Cardiac muscle cell (in vitro differentiated cells and primary cell): ENCODE measurements at regions not wholly inside any gene's neighbourhood (a gene's known extent, or its start where the extent isn't known, plus 50 kb on each side); places are given as distances from the start of the nearest gene placed in this dataset.

Source experiments
- DNase-seq, 2 donors: peaks; one replicate each; pipeline versions ENCODE4 v3.0.0 to v3.0.0-alpha.2; 2010 to 2017; ENCODE audit warnings: low read depth in 1 of 2, low spot score in 1 of 2
- H3K27ac ChIP-seq: fragments of 200-600 bp; sonication (generic); 2 replicates; pipeline ENCODE4 v1.5.1; 2016
- H3K27me3 ChIP-seq: fragments of 200-600 bp; sonication (generic); 2 replicates; pipeline ENCODE4 v1.6.0; 2016; ENCODE audit warnings: control low read depth
- H3K36me3 ChIP-seq: fragments of 200-600 bp; sonication (generic); 2 replicates; pipeline ENCODE4 v1.5.1; 2016; ENCODE audit warnings: control low read depth
- H3K4me1 ChIP-seq: fragments of 200-600 bp; sonication (generic); 2 replicates; pipeline ENCODE4 v1.8.1; 2017; ENCODE audit warnings: low read depth, mild to moderate bottlenecking, mixed run types
- H3K4me3 ChIP-seq: fragments of 200-600 bp; sonication (generic); 2 replicates; pipeline ENCODE4 v1.5.1; 2016; ENCODE audit warnings: mild to moderate bottlenecking
- H3K9me3 ChIP-seq: fragments of 200-600 bp; sonication (generic); 2 replicates; pipeline ENCODE4 v1.5.1; 2017; ENCODE audit warnings: low read depth, mild to moderate bottlenecking, control low read depth
- CTCF ChIP-seq: IDR thresholded peaks from 2 replicates; pipeline ENCODE4 v1.5.1; 2012; ENCODE audit warnings: low read depth, mild to moderate bottlenecking, low read length

- Histone ChIP-seq H3K27me3 (no peaks in the 10 kb centered on the region), H3K36me3 (no peaks in the 10 kb centered on the region), H3K4me3 (no peak overlapping the region), H3K27ac (no peak overlapping the region), H3K4me1 (peaks cover 7% of the 10 kb centered on the region), H3K9me3 (no peaks in the 10 kb centered on the region)
- TF ChIP-seq CTCF, result no peak
- no peak for DNase-seq
Measured at GRCh38 chr14:99331811-99332210, 59.8 kb upstream of the BCL11B start.

- H3K4me3 ChIP-seq, result no peak overlapping the region
- no peak overlapping the region for H3K27ac ChIP-seq
- no peak for DNase-seq
- H3K27me3 ChIP-seq, result no peaks in the 10 kb centered on the region
- H3K4me1 ChIP-seq, result peaks cover 7% of the 10 kb centered on the region
- H3K9me3 ChIP-seq, result no peaks in the 10 kb centered on the region
- no peak for TF ChIP-seq CTCF
- no peaks in the 10 kb centered on the region for H3K36me3 ChIP-seq
Measured at GRCh38 chr14:99330316-99331240, 58.6 kb upstream of the BCL11B start.

- no peak for TF ChIP-seq CTCF
- Histone ChIP-seq H3K4me3 (no peak overlapping the region), H3K9me3 (no peaks in the 10 kb centered on the region), H3K27me3 (no peaks in the 10 kb centered on the region), H3K4me1 (peaks cover 7% of the 10 kb centered on the region), H3K36me3 (no peaks in the 10 kb centered on the region), H3K27ac (no peak overlapping the region)
- no peak for DNase-seq
Measured at GRCh38 chr14:99329711-99330315, 57.8 kb upstream of the BCL11B start.

GRCh38 chr14:99327458-99328250 lies 55.7 kb upstream of the BCL11B start:
- no peaks in the 10 kb centered on the region for H3K27me3 ChIP-seq
- no peak for TF ChIP-seq CTCF
- H3K9me3 ChIP-seq, result no peaks in the 10 kb centered on the region
- H3K4me1 ChIP-seq, result peaks cover 7% of the 10 kb centered on the region
- no peak overlapping the region for H3K4me3 ChIP-seq
- H3K36me3 ChIP-seq, result no peaks in the 10 kb centered on the region
- peak overlapping the region; percentile 38 for H3K27ac ChIP-seq
- DNase-seq, result peak in 1 of 2 donors; percentile 75

- Histone ChIP-seq H3K4me1 (peaks cover 7% of the 10 kb centered on the region), H3K4me3 (no peak overlapping the region), H3K27me3 (no peaks in the 10 kb centered on the region), H3K36me3 (no peaks in the 10 kb centered on the region), H3K27ac (no peak overlapping the region), H3K9me3 (no peaks in the 10 kb centered on the region)
- DNase-seq, result no peak
- TF ChIP-seq CTCF, result peak; percentile 2
Measured at GRCh38 chr14:99327050-99327449, 55.1 kb upstream of the BCL11B start.
